GM21447 (cell line): ENCODE measurements at regions not wholly inside any gene's neighbourhood (a gene's known extent, or its start where the extent isn't known, plus 50 kb on each side); places are given as distances from the start of the nearest gene placed in this dataset.

Experiments used
- ATAC-seq: cut with Tn5 transposase; IDR thresholded peaks from one replicate; pipeline ENCODE4 v1.9.1; 2021; ENCODE audit not compliant: unreplicated experiment

DNA sequence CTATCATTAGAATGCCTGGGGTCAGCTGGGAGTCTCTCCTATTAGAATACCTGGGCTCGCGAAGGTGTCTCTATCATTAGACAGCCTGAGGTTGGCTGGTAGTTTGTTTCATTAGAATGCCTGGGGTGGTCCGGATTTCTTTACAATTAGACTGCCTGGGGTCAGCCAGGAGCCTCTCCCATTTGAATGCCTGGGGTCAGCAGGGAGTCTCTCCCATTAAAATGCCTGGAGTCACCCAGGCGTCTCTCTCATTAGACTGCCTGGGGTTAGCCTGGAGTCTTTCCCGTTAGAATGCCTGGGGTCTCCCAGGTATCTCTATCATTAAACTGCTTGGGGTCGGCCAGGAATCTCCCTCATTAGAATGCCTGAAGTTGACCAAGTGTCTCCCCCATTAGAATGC lies 1458.3 kb downstream of the UQCRFS1 start:
- ATAC-seq: no peak

DNA sequence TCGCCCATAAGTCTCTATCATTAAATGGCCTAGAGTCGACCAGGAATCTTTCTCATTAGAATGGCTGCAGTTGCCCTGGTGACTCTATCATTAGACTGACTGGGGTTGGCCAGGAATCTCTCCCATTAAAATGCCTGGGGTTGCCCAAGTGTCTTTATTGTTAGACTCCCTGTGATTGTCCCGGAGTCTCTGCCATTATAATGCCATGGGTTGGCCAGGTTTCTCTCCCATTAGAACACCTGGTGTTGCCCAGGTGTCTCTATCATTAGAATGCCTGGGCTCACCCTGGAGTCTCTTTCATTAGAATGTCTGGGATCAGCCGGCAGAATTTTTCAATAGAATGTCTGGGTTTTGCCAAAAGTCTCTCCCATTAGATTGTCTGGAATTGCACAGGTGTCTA lies 1459.3 kb downstream of the UQCRFS1 start:
- no peak for ATAC-seq

DNA sequence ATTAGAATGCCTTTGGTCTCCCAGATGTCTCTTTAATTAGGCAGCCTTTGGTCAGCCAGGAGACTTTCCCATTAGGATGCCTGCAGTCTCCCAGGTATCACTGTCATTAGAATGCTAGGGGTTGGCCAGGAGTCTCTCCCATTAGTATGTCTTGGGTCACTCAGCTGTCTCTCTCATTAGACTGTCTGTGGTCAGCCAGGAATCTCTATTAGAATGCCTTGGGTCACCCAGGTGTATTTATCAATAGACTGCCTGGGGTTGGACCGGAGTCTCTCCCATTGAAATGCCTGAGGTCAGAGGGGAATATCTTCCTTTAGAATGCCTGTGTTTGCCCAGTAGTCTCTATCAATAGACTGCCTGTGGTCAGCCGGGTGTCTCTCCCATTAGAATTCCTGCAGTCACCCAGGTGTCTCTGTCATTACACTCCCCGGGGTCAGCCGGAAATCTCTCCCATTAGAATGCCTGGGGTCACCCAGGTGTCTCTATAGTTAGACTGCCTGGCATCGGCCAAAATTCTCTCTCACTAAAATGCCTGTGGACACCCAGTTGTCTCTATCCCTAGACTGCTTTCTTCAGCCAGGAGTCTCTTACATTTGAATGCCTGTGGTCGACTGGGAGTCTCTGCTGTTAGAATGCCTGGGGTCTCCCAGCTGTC lies 1460.3 kb downstream of the UQCRFS1 start:
- ATAC-seq: no peak

DNA sequence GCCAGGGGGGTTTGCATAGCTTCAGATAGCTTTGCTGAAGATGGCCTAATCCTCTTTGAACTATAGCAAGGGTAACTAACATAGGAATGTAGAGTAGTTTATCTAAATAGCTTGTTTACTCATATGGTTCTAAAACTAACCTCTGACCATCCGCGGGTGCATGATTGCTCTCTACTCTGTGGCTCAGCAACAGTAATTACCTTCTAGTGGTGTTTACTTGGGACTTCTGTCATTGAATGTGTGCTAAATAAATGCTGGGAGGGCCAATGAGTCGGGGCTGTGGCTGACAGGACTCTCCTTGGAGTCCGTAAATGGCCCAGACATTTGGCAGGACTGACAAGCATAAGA lies 1461.9 kb downstream of the UQCRFS1 start:
- ATAC-seq: no peak

DNA sequence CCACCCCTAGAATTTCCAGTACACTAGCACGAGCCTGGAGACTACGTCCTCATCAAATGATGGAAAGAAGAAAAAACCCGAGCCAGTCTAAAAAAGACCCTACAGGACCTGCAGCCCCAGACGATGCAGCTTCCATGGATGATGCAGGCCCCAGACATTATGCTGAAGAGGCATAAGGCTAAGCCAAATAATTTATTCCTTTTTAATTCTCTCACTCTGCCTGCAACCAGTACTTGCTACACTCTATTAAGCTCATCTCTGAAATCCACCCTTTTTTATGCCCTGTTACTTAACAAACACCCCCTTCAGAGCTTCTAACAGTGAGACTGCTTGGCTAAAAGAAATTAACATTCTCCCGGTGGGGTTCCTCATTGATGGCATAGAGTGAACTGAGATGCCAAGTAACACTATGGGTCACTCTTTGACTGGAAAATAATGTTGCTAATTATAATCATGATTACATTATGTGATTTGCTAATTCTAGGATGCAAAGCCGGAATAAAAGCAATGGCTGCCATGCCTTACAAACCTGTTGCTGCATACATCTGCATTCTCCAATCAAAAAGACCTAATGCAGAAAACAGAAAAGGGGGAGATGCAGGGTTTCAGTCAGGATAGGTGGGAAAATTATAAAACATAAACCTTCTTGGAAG lies 1462.4 kb downstream of the UQCRFS1 start:
- no peak for ATAC-seq

DNA sequence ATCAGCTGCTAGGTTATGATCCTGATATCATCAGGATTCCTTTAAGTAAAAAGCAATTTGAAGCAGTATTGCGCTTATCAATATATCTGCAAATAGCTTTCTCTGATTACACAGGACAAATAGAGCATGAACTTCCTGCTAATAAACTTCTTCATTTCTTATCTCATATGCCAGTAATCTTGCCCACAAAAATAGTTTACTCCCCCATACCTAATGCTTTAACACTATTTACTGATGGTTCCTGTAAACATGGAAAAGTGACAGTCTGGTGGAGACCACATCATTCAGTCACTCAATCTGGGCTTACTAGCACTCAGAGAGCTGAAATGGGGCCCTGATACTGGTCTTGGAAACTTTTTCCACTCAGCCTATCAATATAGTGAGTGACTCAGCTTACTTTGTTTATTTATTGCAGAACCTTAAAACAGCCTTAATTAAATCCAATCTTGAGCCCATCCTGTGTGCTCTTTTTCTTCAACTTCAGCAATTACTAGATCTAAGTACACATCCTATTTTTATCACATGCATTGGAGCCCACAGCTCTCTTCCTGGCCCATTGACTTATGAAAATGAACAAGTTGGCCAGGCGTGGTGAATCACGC lies 1464.3 kb downstream of the UQCRFS1 start:
- ATAC-seq: no peak

DNA sequence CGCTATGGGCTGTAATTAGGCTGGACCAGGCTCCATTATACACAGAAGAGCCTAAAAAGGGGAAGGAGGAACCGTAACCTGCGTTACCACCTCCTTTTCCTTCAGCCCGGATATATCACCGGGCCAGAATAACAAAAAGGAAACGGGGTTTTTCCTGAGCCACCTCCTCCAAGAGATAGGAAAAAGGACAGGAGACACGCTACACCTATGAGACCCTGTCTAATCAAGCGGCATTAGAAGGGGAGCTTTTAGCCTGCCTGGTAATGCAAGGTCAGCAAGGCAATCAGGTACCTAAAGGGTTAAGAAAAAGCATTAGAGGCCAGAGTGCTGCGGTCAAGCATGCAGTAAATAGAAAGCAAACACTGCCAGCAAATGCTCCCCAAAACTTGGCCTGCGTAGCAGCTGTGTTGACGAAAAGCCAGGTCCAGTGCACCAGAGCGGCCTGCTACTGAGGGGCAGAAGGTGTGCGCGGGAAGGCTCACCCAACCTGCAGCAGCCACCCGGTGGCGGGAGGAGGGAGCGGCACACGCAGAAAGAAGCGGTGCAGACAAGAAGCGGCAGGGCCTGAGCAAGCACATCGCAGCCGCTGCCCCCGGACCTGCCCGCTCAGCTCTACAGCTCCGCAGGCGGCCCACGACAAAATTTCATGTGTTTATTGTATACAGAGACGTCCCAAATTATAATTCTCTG lies 1466.1 kb downstream of the UQCRFS1 start:
- no peak for ATAC-seq

DNA sequence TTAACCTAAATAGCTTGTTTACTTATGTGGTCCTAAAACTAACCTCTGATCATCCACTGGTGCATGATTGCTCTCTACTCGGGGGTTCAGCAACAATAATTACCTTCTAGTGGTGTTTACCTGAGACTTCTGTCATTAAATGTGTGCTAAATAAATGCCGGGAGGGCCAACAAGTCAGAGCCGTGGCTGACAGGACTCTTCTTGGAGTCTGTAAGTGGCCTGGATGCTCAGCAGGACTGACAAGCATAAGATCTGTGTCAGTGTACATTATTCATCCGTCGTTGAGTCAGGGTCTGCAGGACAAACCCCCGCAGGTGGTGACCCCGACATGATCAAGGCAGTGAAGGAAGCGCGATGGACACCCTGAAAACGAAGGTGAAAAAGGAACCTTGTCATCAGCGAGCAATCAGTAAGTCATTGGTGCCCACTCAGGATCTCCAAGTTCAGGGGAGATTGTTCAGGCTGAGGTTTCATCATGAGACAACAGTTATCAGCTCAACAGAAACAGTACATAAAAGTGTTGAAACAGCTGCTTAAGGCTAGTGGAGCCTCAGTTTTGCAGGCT lies 1466.9 kb downstream of the UQCRFS1 start:
- no peak for ATAC-seq

DNA sequence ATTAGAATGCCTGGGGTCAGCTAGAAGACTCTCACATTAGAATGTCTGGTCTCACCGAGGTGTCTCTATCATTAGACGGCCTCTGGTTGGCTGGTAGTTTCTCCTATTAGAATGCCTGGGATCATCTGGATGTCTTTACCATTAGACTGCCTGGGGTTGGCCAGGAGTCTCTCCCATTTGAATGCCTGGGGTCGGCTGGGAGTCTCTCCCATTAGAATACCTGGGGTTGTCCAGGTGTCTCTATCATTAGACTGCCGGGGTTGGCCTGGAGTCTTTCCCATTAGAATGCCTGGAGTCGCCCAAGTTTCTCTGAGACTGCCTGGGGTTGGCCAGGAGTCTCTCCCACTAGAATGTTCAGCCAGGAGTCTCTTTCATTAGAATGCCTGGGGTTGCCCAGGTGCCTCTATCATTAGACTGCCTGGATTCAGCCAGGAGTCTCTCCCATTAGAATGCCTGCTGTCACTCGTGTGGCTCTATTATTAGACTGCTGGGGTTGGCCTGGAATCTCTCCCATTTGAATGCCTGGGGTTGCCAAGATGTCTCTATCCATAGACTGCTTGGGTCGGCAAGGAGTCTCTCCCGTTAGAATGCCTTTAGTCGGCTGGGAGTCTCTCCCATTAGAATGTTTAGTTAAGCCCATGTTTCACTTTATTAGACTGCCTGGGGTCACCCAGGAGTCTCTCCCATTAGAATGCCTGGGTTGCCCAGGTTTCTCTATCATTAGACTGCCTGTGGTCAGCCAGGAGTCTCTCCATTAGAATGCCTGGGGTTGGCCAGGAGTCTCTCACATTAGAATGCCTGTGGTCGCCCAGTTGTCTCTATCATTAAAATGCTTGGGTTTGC lies 1467.8 kb downstream of the UQCRFS1 start:
- no peak for ATAC-seq

DNA sequence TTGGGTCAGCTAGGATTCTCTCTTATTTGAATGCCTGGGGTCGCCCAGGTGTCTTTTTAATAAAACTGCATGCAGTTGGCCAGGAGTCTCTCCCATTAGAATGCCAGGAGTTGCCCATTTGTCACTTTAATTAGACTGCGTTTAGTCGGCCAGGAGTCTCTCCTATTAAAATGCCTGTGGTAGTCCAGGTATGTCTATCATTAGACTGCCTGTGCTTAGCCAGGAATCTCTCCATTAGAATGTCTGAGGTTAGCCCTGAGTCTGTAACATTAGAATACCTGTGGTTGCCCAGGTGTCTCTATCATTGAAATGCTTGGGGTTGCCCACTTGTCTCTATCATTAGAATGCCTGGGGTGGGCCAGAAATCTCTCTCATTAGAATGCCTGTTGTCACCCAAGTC lies 1470.9 kb downstream of the UQCRFS1 start:
- no peak for ATAC-seq

DNA sequence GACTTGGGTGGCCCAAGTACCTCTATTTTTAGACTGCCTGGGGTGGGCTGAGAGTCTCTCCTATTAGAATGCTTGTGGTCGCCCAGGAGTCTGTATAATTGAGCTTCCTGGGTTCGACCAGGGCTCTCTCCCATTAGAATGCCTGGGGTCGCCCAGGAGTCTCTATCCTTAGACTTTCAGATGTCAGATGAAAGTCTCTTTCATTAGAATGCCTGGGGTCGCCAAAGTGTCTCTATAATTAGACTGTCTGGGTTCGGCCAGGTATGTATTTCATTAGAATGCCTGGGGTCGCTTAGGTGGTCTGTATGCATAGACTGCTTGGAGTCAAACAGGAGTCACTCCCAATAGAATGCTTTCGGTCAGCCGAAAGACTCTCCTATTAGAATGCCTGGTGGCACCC lies 1471.7 kb downstream of the UQCRFS1 start:
- no peak for ATAC-seq

DNA sequence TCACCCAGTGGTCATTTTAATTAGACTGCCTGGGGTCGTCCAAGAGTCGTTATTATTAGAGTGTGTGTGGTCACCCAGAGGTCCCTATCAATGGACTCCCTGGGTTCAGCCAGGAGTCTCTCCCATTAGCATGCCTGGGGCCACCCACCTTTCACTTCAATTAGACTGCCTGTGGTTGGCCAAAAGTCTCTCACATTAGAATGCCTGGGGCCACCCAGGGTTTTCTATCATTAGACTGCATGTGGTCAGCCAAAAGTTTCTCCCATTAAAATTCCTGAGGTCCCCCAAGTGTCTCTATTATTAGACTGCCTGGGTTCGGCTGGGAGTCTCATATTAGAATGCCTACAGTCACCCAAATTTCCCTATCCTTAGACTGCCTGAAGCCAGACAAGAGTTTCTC lies 1472.6 kb downstream of the UQCRFS1 start:
- ATAC-seq: no peak

DNA sequence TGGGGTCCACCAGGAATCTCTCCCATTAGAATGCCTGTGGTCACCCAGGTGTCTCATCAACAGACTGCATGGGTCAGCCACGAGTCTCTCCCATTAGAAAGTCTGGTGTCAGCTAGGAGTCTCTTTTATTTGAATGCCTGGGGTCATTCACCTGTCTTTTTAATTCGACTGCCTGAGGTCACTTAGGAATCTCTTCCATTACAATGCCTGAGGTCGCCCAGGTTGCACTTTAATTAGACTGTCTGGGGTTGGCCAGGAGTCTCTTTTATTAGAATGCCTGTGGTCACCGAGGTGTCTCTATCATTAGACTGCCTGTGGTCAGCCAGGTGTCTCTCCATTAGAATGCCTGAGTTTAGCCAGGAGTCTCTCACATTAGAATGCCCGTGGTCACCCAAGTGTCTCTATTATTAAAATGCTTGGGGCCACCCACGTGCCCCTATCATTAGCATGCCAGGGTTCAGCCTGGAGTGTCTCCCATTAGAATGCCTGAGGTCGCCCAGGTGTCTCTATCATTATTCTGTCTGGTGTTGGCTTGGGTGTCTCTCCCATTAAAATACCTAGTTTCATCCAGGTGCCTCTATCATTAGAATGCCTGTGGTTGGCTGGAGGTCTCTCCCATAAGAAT lies 1474.3 kb downstream of the UQCRFS1 start:
- ATAC-seq: no peak

DNA sequence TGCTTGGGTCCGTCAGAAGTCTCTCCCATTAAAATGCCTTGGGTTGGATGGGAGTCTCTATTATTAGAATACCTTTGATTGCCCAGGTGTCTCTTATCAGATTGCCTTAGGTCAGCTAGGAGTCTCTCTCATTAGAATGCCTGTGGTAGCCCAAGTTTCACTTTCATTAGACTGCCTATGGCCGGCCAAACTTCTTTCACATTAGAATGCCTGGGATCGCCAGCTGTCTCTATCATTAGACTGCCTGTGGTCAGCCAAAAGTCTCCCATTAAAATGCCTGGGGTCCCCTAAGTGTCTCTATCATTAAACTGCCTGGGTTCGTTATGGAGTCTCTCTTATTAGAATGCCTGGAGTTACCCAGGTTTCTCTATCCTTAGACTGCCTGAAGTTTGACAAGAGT lies 1476.7 kb downstream of the UQCRFS1 start:
- no peak for ATAC-seq

DNA sequence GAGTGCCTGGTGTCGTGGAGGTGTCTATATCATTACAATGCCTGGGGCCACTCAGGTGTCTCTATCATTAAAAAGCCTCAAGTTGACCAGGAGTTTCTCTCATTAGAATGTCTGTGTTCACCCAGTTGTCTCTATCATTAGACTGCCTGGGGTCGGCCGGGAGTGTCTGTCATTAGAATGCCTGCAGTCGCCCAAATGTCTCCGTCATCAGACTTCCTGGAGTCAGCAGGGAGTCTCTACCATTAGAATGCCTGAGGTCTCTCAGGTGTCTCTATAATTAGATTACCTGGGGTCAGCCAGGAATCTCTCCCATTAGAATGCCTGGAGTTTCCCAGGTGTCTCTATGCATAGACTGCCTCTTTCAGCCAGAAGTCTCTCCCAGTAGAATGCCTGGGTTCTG lies 1477.6 kb downstream of the UQCRFS1 start:
- ATAC-seq: no peak

DNA sequence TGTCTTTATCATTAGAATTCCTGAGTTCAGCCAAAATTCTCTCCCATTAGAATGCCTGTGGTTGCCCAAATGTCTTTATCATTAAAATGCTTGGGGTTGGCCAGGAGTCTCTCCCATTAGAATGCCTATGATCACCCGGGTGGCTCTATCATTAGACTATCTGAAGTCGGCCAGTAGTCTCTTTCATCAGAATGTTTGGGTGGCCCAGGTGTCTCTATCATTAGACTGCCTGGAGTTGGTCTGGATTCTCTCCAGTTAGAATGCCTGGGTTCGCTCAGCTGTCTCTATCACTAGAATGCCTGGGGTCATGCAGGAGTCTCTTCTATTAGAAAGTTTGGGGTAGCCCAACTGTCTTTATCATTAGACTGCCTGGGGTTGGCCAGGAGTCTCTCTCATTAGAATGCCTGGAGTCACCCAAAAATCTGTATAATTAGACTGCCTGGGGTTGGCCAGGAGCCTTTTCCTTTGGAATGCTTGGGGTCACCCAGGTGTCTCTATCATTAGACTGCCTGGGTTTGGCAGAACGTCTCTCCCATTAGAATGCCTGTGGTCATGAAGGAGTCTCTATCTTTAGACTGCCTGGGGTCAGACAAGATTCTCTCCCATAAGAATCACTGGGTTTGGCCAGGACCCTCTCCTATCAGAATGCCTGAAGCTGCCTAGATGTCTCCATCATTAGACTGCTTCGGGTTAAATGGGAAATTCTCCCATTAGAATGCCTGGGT lies 1478.3 kb downstream of the UQCRFS1 start:
- no peak for ATAC-seq

DNA sequence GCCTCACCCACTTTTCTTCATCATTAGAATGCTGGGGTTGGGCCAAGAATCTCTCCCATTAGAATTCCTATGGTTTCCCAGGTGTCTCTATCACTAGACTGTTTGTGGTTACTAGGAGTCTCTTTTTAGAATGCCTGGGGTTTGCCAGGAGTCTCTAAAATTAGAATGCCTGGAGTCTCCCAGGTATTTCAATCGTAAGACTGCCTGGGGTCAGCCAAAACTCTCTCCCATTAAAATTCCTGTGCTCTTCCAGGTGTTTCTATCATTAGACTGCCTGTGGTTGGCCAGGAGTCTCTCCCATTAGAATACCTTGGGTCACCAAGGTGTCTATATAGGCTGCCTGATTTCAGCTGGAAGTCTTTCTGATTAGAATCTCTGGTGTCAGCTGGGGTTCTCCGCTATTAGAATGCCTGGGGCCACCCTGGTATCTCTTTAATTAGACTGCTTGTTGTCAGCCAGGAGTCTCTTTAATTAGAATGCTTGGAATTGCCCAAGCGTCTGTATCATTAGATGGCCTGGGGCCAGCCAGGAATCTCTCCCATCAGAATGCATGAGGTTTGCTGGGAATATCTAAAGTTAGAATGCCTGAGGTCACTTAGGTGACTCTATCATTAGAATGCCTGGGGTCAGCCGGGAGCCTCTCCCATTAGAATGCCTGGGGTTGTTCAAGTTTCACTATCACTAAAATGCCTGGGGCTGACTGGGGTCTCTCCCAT lies 1479.2 kb downstream of the UQCRFS1 start:
- no peak for ATAC-seq

DNA sequence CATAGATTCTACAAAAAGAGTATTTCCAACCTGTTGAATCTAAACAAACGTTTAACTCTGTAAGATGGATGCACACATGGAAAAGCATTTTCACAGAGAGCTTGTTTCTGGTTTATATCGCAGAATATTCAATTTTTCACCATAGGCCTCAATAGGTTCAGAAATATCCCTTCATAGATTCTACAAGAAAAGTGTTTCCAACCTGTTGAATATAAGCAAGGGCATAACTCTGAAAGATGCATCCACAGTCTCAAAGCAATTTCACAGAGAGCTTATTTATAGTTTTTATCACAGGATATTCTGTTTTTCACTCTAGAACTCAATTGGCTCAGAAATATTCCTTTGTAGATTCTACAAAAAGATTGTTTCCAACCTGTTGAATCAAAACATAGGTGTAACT lies 1483.6 kb downstream of the UQCRFS1 start:
- no peak for ATAC-seq

DNA sequence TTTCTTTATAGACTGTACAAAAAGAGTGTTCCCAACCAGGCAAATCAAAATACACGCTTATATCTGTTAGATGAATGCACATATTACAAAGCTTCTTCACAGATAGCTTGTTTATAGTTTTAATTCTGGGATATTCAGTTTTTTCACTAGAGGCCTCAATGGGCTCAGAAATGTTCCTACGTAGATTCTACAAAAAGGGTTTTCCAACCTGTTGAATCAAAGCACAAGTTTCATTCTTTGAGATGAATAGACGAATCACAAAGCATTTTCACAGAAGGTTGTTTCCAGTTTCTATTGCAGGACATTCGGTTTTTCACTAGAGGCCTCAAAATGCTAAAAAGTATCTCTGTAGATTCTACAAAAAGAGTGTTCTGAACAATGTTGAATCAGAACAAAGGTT lies 1490.3 kb downstream of the UQCRFS1 start:
- ATAC-seq: no peak
